ENCODE measurements at regions not wholly inside any gene's neighbourhood (a gene's known extent, or its start where the extent isn't known, plus 50 kb on each side); places are given as distances from the start of the nearest gene placed in this dataset.

GRCh38 chr6:165755583-165755982 lies 92.5 kb upstream of the PDE10A start:
- H3K79me2 ChIP-seq (ENCODE audit: insufficient read depth, low read length) = no peaks in the 10 kb centered on the region
- no peak for TF ChIP-seq EZH2 (IDR thresholded peaks at IDR 0.05; ENCODE audit: borderline replicate concordance, low read depth, low read length, severe bottlenecking)
- TF ChIP-seq CTCF (IDR thresholded peaks at IDR 0.05; ENCODE audit: borderline replicate concordance, extremely low read depth, low read length, poor library complexity, severe bottlenecking) = no peak
- H3K9me3 ChIP-seq (ENCODE audit: insufficient read depth, low read length, severe bottlenecking) = no peaks in the 10 kb centered on the region
- DNase-seq = no peak
- no peaks in the 10 kb centered on the region for H3K36me3 ChIP-seq (ENCODE audit: insufficient read depth, low read length)
- ATAC-seq (ENCODE audit: insufficient read depth, low read depth) = no peak
- H3K4me2 ChIP-seq (ENCODE audit: insufficient read depth, low read length) = no peak overlapping the region
- no peak overlapping the region for H3K9ac ChIP-seq (ENCODE audit: low read depth, low read length)
- no peaks in the 10 kb centered on the region for H3K4me1 ChIP-seq (ENCODE audit: insufficient read depth, low read length)
- H3K27ac ChIP-seq (ENCODE audit: low read length) = no peak overlapping the region
- H4K20me1 ChIP-seq (ENCODE audit: insufficient read depth, low read length) = no peaks in the 10 kb centered on the region
- no peak overlapping the region for H3K4me3 ChIP-seq (ENCODE audit: low read depth in 1 of 2, low read length in 2 of 2)
- peaks cover 14% of the 10 kb centered on the region for H3K27me3 ChIP-seq (ENCODE audit: insufficient read depth, low read length, poor library complexity)
- H2AFZ ChIP-seq (ENCODE audit: low read depth, low read length) = no peak overlapping the region

GRCh38 chr6:165753506-165753905 lies 90.5 kb upstream of the PDE10A start:
- no peaks in the 10 kb centered on the region for H4K20me1 ChIP-seq (ENCODE audit: insufficient read depth, low read length)
- H3K4me3 ChIP-seq (ENCODE audit: low read depth in 1 of 2, low read length in 2 of 2) = no peak overlapping the region
- H2AFZ ChIP-seq (ENCODE audit: low read depth, low read length) = no peak overlapping the region
- TF ChIP-seq EZH2 (IDR thresholded peaks at IDR 0.05; ENCODE audit: borderline replicate concordance, low read depth, low read length, severe bottlenecking) = no peak
- TF ChIP-seq CTCF (IDR thresholded peaks at IDR 0.05; ENCODE audit: borderline replicate concordance, extremely low read depth, low read length, poor library complexity, severe bottlenecking) = no peak
- H3K79me2 ChIP-seq (ENCODE audit: insufficient read depth, low read length) = no peaks in the 10 kb centered on the region
- H3K4me2 ChIP-seq (ENCODE audit: insufficient read depth, low read length) = no peak overlapping the region
- H3K36me3 ChIP-seq (ENCODE audit: insufficient read depth, low read length) = no peaks in the 10 kb centered on the region
- no peaks in the 10 kb centered on the region for H3K9me3 ChIP-seq (ENCODE audit: insufficient read depth, low read length, severe bottlenecking)
- no peaks in the 10 kb centered on the region for H3K4me1 ChIP-seq (ENCODE audit: insufficient read depth, low read length)
- no peak overlapping the region for H3K9ac ChIP-seq (ENCODE audit: low read depth, low read length)
- peaks cover 14% of the 10 kb centered on the region for H3K27me3 ChIP-seq (ENCODE audit: insufficient read depth, low read length, poor library complexity)
- DNase-seq (no peak), ATAC-seq (ENCODE audit: insufficient read depth, low read depth) (no peak)
- no peak overlapping the region for H3K27ac ChIP-seq (ENCODE audit: low read length)

- DNase-seq (no peak), ATAC-seq (ENCODE audit: insufficient read depth, low read depth) (no peak)
- Histone ChIP-seq H3K27me3 (ENCODE audit: insufficient read depth, low read length, poor library complexity) (peaks cover 14% of the 10 kb centered on the region), H4K20me1 (ENCODE audit: insufficient read depth, low read length) (no peaks in the 10 kb centered on the region), H2AFZ (ENCODE audit: low read depth, low read length) (no peak overlapping the region), H3K4me1 (ENCODE audit: insufficient read depth, low read length) (no peaks in the 10 kb centered on the region), H3K4me2 (ENCODE audit: insufficient read depth, low read length) (no peak overlapping the region), H3K79me2 (ENCODE audit: insufficient read depth, low read length) (no peaks in the 10 kb centered on the region), H3K9ac (ENCODE audit: low read depth, low read length) (no peak overlapping the region), H3K4me3 (ENCODE audit: low read depth in 1 of 2, low read length in 2 of 2) (no peak overlapping the region), H3K9me3 (ENCODE audit: insufficient read depth, low read length, severe bottlenecking) (no peaks in the 10 kb centered on the region), H3K36me3 (ENCODE audit: insufficient read depth, low read length) (no peaks in the 10 kb centered on the region), H3K27ac (ENCODE audit: low read length) (no peak overlapping the region)
- no peak for TF ChIP-seq CTCF (IDR thresholded peaks at IDR 0.05; ENCODE audit: borderline replicate concordance, extremely low read depth, low read length, poor library complexity, severe bottlenecking)
- TF ChIP-seq EZH2 (IDR thresholded peaks at IDR 0.05; ENCODE audit: borderline replicate concordance, low read depth, low read length, severe bottlenecking) = no peak
These were observed 89.4 kb upstream of the PDE10A start for GRCh38 chr6:165752451-165752850.

GRCh38 chr6:165751486-165751885 lies 88.4 kb upstream of the PDE10A start:
- H3K4me3 ChIP-seq (ENCODE audit: low read depth in 1 of 2, low read length in 2 of 2) = no peak overlapping the region
- TF ChIP-seq EZH2 (IDR thresholded peaks at IDR 0.05; ENCODE audit: borderline replicate concordance, low read depth, low read length, severe bottlenecking) (no peak), CTCF (IDR thresholded peaks at IDR 0.05; ENCODE audit: borderline replicate concordance, extremely low read depth, low read length, poor library complexity, severe bottlenecking) (no peak)
- ATAC-seq (ENCODE audit: insufficient read depth, low read depth) = no peak
- no peaks in the 10 kb centered on the region for H3K4me1 ChIP-seq (ENCODE audit: insufficient read depth, low read length)
- no peak overlapping the region for H3K27ac ChIP-seq (ENCODE audit: low read length)
- H3K27me3 ChIP-seq (ENCODE audit: insufficient read depth, low read length, poor library complexity) = peaks cover 13% of the 10 kb centered on the region
- H3K4me2 ChIP-seq (ENCODE audit: insufficient read depth, low read length) = no peak overlapping the region
- H3K9me3 ChIP-seq (ENCODE audit: insufficient read depth, low read length, severe bottlenecking) = no peaks in the 10 kb centered on the region
- no peaks in the 10 kb centered on the region for H3K79me2 ChIP-seq (ENCODE audit: insufficient read depth, low read length)
- DNase-seq = no peak
- H4K20me1 ChIP-seq (ENCODE audit: insufficient read depth, low read length) = no peaks in the 10 kb centered on the region
- no peak overlapping the region for H2AFZ ChIP-seq (ENCODE audit: low read depth, low read length)
- no peak overlapping the region for H3K9ac ChIP-seq (ENCODE audit: low read depth, low read length)
- no peaks in the 10 kb centered on the region for H3K36me3 ChIP-seq (ENCODE audit: insufficient read depth, low read length)

Measured in DND-41 (cell line).